GM18508 (cell line): ENCODE measurements at regions not wholly inside any gene's neighbourhood (a gene's known extent, or its start where the extent isn't known, plus 50 kb on each side); places are given as distances from the start of the nearest gene placed in this dataset.
"Not testable (repeated sequence)": the region's sequence is repeated elsewhere in the genome, so short reads cannot be mapped to it uniquely, and the experiment has no call there.

Experiments used
- ATAC-seq: cut with Tn5 transposase; IDR thresholded peaks from one replicate; pipeline ENCODE4 v1.9.1; 2021; ENCODE audit warnings: moderate number of reproducible peaks; ENCODE audit not compliant: insufficient read depth, unreplicated experiment

- ATAC-seq, result not testable (repeated sequence)
These were observed 97.5 kb downstream of the ZNF664 start for GRCh38 chr12:124070394-124071074.

- ATAC-seq, result no peak
These were observed 98.0 kb downstream of the ZNF664 start for GRCh38 chr12:124071075-124071443.

- ATAC-seq, result no peak
These were observed 100.5 kb downstream of the ZNF664 start for GRCh38 chr12:124073356-124074035.

GRCh38 chr12:124075841-124076240 lies 102.8 kb downstream of the ZNF664 start:
- ATAC-seq, result no peak

GRCh38 chr12:124077701-124078100 lies 104.7 kb downstream of the ZNF664 start:
- ATAC-seq, result no peak

- no peak for ATAC-seq
These were observed 105.8 kb downstream of the ZNF664 start for GRCh38 chr12:124078800-124079199.

GRCh38 chr12:124080649-124081048 lies 107.6 kb downstream of the ZNF664 start:
- ATAC-seq, result no peak

GRCh38 chr12:124082012-124082411 lies 109.0 kb downstream of the ZNF664 start:
- ATAC-seq, result no peak

- no peak for ATAC-seq
These were observed 109.7 kb downstream of the ZNF664 start for GRCh38 chr12:124082687-124083086.

- ATAC-seq, result no peak
These were observed 110.7 kb downstream of the ZNF664 start for GRCh38 chr12:124083708-124084107.

GRCh38 chr12:124085419-124086296 lies 112.6 kb downstream of the ZNF664 start:
- ATAC-seq, result no peak

GRCh38 chr12:124086299-124086898 lies 113.4 kb downstream of the ZNF664 start:
- ATAC-seq, result no peak

- no peak for ATAC-seq
These were observed 114.4 kb downstream of the ZNF664 start for GRCh38 chr12:124087266-124088051.

- ATAC-seq, result no peak
These were observed 115.3 kb downstream of the ZNF664 start for GRCh38 chr12:124088217-124088907.

GRCh38 chr12:124089181-124089914 lies 116.3 kb downstream of the ZNF664 start:
- ATAC-seq, result not testable (repeated sequence)

- no peak for ATAC-seq
These were observed 118.8 kb downstream of the ZNF664 start for GRCh38 chr12:124091835-124092234.

GRCh38 chr12:124092532-124092931 lies 119.5 kb downstream of the ZNF664 start:
- not testable (repeated sequence) for ATAC-seq

- no peak for ATAC-seq
These were observed 120.3 kb downstream of the ZNF664 start for GRCh38 chr12:124093297-124093696.

GRCh38 chr12:124094188-124094587 lies 121.2 kb downstream of the ZNF664 start:
- no peak for ATAC-seq
